Liver (tissue), 3 donors: ENCODE measurements at regions not wholly inside any gene's neighbourhood (a gene's known extent, or its start where the extent isn't known, plus 50 kb on each side); places are given as distances from the start of the nearest gene placed in this dataset.

ENCODE experiments used
- EGR1 ChIP-seq, 2 donors: IDR thresholded peaks; 2 replicates each; pipeline ENCODE4 v1.6.1; 2016 to 2018; ENCODE audit warnings: antibody characterized with exemption in 2 of 2, low read depth in 2 of 2
- JUND ChIP-seq, 2 donors: IDR thresholded peaks; 2 replicates each; pipeline ENCODE4 v1.6.1; 2016; ENCODE audit warnings: antibody characterized with exemption in 2 of 2
- RAD21 ChIP-seq, 2 donors: IDR thresholded peaks; 2 replicates each; pipeline ENCODE4 v1.6.1; 2016; ENCODE audit warnings: antibody characterized with exemption in 2 of 2, mild to moderate bottlenecking in 2 of 2
- TAF1 ChIP-seq: conservative IDR thresholded peaks from 2 replicates; pipeline ENCODE4 v1.6.1; 2016; ENCODE audit warnings: antibody characterized with exemption, mild to moderate bottlenecking
- TF ChIP-seq, protein P1 (sequence below): fragments of 150-350 bp; IDR thresholded peaks from 2 replicates; pipeline ENCODE4 v1.5.1; 2017; ENCODE audit warnings: improper control_type of control experiment, low read depth, low read length; ENCODE audit not compliant: missing input control
- TF ChIP-seq, protein P2 (sequence below): IDR thresholded peaks from 2 replicates; pipeline ENCODE4 v1.6.1; 2016; ENCODE audit warnings: antibody characterized with exemption, mild to moderate bottlenecking
- donor health status: healthy.
- donor health status: healthy.

DNA sequence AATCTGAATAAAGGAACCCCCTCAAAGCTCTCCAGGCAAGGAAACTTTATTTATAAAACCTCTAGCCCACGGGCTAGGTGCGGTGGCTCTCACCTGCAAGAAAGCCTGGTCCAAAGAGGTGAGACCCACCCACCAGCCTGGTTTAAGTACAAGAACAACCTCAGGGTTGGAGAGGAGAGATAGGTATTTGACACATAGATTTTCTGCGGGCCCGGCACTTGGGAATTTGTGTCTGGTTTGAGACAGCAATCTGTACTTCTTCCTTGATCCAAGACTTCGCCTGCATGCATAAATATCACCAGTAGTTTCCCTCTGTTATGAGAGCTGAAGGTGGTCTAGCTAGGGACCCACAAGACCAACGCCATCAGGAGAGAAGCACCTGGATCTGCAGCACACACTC, 73.2 kb upstream of the CAPRIN1 start:
- TF ChIP-seq TAF1 = no peak
- TF ChIP-seq RAD21 (IDR thresholded peaks at IDR 0.05) = no peak
- TF ChIP-seq, protein P1, sequence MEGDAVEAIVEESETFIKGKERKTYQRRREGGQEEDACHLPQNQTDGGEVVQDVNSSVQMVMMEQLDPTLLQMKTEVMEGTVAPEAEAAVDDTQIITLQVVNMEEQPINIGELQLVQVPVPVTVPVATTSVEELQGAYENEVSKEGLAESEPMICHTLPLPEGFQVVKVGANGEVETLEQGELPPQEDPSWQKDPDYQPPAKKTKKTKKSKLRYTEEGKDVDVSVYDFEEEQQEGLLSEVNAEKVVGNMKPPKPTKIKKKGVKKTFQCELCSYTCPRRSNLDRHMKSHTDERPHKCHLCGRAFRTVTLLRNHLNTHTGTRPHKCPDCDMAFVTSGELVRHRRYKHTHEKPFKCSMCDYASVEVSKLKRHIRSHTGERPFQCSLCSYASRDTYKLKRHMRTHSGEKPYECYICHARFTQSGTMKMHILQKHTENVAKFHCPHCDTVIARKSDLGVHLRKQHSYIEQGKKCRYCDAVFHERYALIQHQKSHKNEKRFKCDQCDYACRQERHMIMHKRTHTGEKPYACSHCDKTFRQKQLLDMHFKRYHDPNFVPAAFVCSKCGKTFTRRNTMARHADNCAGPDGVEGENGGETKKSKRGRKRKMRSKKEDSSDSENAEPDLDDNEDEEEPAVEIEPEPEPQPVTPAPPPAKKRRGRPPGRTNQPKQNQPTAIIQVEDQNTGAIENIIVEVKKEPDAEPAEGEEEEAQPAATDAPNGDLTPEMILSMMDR = no peak
- TF ChIP-seq, protein P2, sequence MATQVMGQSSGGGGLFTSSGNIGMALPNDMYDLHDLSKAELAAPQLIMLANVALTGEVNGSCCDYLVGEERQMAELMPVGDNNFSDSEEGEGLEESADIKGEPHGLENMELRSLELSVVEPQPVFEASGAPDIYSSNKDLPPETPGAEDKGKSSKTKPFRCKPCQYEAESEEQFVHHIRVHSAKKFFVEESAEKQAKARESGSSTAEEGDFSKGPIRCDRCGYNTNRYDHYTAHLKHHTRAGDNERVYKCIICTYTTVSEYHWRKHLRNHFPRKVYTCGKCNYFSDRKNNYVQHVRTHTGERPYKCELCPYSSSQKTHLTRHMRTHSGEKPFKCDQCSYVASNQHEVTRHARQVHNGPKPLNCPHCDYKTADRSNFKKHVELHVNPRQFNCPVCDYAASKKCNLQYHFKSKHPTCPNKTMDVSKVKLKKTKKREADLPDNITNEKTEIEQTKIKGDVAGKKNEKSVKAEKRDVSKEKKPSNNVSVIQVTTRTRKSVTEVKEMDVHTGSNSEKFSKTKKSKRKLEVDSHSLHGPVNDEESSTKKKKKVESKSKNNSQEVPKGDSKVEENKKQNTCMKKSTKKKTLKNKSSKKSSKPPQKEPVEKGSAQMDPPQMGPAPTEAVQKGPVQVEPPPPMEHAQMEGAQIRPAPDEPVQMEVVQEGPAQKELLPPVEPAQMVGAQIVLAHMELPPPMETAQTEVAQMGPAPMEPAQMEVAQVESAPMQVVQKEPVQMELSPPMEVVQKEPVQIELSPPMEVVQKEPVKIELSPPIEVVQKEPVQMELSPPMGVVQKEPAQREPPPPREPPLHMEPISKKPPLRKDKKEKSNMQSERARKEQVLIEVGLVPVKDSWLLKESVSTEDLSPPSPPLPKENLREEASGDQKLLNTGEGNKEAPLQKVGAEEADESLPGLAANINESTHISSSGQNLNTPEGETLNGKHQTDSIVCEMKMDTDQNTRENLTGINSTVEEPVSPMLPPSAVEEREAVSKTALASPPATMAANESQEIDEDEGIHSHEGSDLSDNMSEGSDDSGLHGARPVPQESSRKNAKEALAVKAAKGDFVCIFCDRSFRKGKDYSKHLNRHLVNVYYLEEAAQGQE = no peak
- TF ChIP-seq EGR1 (IDR thresholded peaks at IDR 0.05; ENCODE audit: low read depth in 2 of 2) = no peak
- no peak for TF ChIP-seq JUND (IDR thresholded peaks at IDR 0.05)
